Liver (tissue), 8 donors: ENCODE measurements at regions not wholly inside any gene's neighbourhood (a gene's known extent, or its start where the extent isn't known, plus 50 kb on each side); places are given as distances from the start of the nearest gene placed in this dataset.

ENCODE experiments used
- DNase-seq: peaks from one replicate; pipeline ENCODE4 v3.0.0-alpha.2; 2017; ENCODE audit warnings: low spot score
- H3K27ac ChIP-seq, 2 donors: one replicate each; pipeline ENCODE4 v1.7.0; 2013; ENCODE audit warnings: inconsistent platforms in 2 of 2, low read length in 2 of 2, control low read depth in 1 of 2, low read depth in 1 of 2, mild to moderate bottlenecking in 1 of 2
- H3K27me3 ChIP-seq, 4 donors: one replicate each; pipeline versions ENCODE4 v1.6.1 to v1.7.0; 2013; ENCODE audit warnings: low read length in 3 of 4, inconsistent platforms in 1 of 4, mild to moderate bottlenecking in 1 of 4, moderate library complexity in 1 of 4; ENCODE audit not compliant: control insufficient read depth in 4 of 4, insufficient read depth in 4 of 4
- H3K36me3 ChIP-seq, 4 donors: one replicate each; pipeline versions ENCODE4 v1.6.1 to v1.7.0; 2013; ENCODE audit warnings: low read length in 3 of 4, mild to moderate bottlenecking in 3 of 4, low read depth in 1 of 4, moderate library complexity in 1 of 4; ENCODE audit not compliant: control insufficient read depth in 4 of 4, insufficient read depth in 3 of 4
- H3K4me1 ChIP-seq, 4 donors: one replicate each; pipeline versions ENCODE4 v1.6.1 to v1.7.0; 2013; ENCODE audit warnings: low read length in 3 of 4, mild to moderate bottlenecking in 3 of 4, moderate library complexity in 1 of 4; ENCODE audit not compliant: control insufficient read depth in 4 of 4, insufficient read depth in 4 of 4
- H3K4me3 ChIP-seq, 3 donors: one replicate each; pipeline versions ENCODE4 v1.6.1 to v1.7.0; 2013; ENCODE audit warnings: low read length in 3 of 3, control low read depth in 1 of 3, low read depth in 1 of 3, mild to moderate bottlenecking in 1 of 3
- H3K9ac ChIP-seq, 2 donors: one replicate each; pipeline ENCODE4 v1.7.0; 2013; ENCODE audit warnings: low read length in 2 of 2, mild to moderate bottlenecking in 2 of 2, moderate library complexity in 2 of 2, control low read depth in 1 of 2, low read depth in 1 of 2
- H3K9me3 ChIP-seq, 4 donors: one replicate each; pipeline versions ENCODE4 v1.6.1 to v1.7.0; 2013; ENCODE audit warnings: low read length in 3 of 4; ENCODE audit not compliant: control insufficient read depth in 4 of 4
- ATF3 ChIP-seq: IDR thresholded peaks from 2 replicates; pipeline ENCODE4 v1.6.1; 2016; ENCODE audit warnings: antibody characterized with exemption
- CTCF ChIP-seq: fragments of 150-350 bp; IDR thresholded peaks from 2 replicates; pipeline ENCODE4 v1.5.1; 2017; ENCODE audit warnings: improper control_type of control experiment, low read depth, low read length; ENCODE audit not compliant: missing input control
- EGR1 ChIP-seq, 2 donors: IDR thresholded peaks; 2 replicates each; pipeline ENCODE4 v1.6.1; 2016 to 2018; ENCODE audit warnings: antibody characterized with exemption in 2 of 2, low read depth in 2 of 2
- FOXA1 ChIP-seq: IDR thresholded peaks from 2 replicates; pipeline ENCODE4 v1.6.1; 2016; ENCODE audit warnings: antibody characterized with exemption
- FOXA2 ChIP-seq: IDR thresholded peaks from 2 replicates; pipeline ENCODE4 v1.6.1; 2016; ENCODE audit warnings: antibody characterized with exemption
- GABPA ChIP-seq, 2 donors: IDR thresholded peaks in 1 of 2; conservative IDR thresholded peaks in 1 of 2; 2 replicates each; pipeline ENCODE4 v1.6.1; 2016; ENCODE audit warnings: antibody characterized with exemption in 2 of 2, mild to moderate bottlenecking in 1 of 2, moderate library complexity in 1 of 2
- HNF4A ChIP-seq, 2 donors: conservative IDR thresholded peaks; 2 replicates each; pipeline ENCODE4 v1.6.1; 2016; ENCODE audit warnings: antibody characterized with exemption in 2 of 2, mild to moderate bottlenecking in 2 of 2
- JUND ChIP-seq, 2 donors: IDR thresholded peaks; 2 replicates each; pipeline ENCODE4 v1.6.1; 2016; ENCODE audit warnings: antibody characterized with exemption in 2 of 2
- MAX ChIP-seq: IDR thresholded peaks from 2 replicates; pipeline ENCODE4 v1.6.1; 2016; ENCODE audit warnings: antibody characterized with exemption
- NR2F2 ChIP-seq: IDR thresholded peaks from 2 replicates; pipeline ENCODE4 v1.6.1; 2016; ENCODE audit warnings: antibody characterized with exemption
- RAD21 ChIP-seq, 2 donors: IDR thresholded peaks; 2 replicates each; pipeline ENCODE4 v1.6.1; 2016; ENCODE audit warnings: antibody characterized with exemption in 2 of 2, mild to moderate bottlenecking in 2 of 2
- REST ChIP-seq: IDR thresholded peaks from 2 replicates; pipeline ENCODE4 v1.6.1; 2016; ENCODE audit warnings: antibody characterized with exemption, mild to moderate bottlenecking
- RXRA ChIP-seq, 2 donors: IDR thresholded peaks; 2 replicates each; pipeline ENCODE4 v1.6.1; 2017 to 2018; ENCODE audit warnings: antibody characterized with exemption in 2 of 2, mild to moderate bottlenecking in 1 of 2
- SP1 ChIP-seq: IDR thresholded peaks from 2 replicates; pipeline ENCODE4 v1.6.1; 2018; ENCODE audit warnings: antibody characterized with exemption, mild to moderate bottlenecking
- TAF1 ChIP-seq: conservative IDR thresholded peaks from 2 replicates; pipeline ENCODE4 v1.6.1; 2016; ENCODE audit warnings: antibody characterized with exemption, mild to moderate bottlenecking
- ZBTB33 ChIP-seq: IDR thresholded peaks from 2 replicates; pipeline ENCODE4 v1.6.1; 2016; ENCODE audit warnings: antibody characterized with exemption
- WGBS: extraction: QIAGEN DNeasy Blood & Tissue Kit; methylation state at CpG from one replicate; pipeline ENCODE4 v1.1.7; 2013; 5-methylcytosine and 5-hydroxymethylcytosine counted together
- donor health status: healthy.
- donor health status: healthy.
- donor health status: healthy.
- donor health status: healthy.
- donor health status: healthy.

GRCh38 chr2:75920859-75921551 is 210.3 kb upstream of the GCFC2 start:
- 48% methylated on average over 8 of the region's 8 CpGs for WGBS
- H3K4me1 ChIP-seq, result no peaks in the 10 kb centered on the region
- no peak overlapping the region for H3K27ac ChIP-seq
- no peaks in the 10 kb centered on the region for H3K9me3 ChIP-seq
- no peak overlapping the region for H3K9ac ChIP-seq
- DNase-seq, result no peak
- no peaks in the 10 kb centered on the region for H3K27me3 ChIP-seq
- H3K4me3 ChIP-seq, result no peak overlapping the region
- no peaks in the 10 kb centered on the region for H3K36me3 ChIP-seq
- no peak for TF ChIP-seq SP1
- TF ChIP-seq GABPA (IDR thresholded peaks at IDR 0.05 in 1 of 2, conservative IDR thresholded peaks at IDR 0.05 in 1 of 2), result no peak
- no peak for TF ChIP-seq ATF3
- TF ChIP-seq TAF1, result no peak
- no peak for TF ChIP-seq JUND (IDR thresholded peaks at IDR 0.05)
- TF ChIP-seq FOXA2, result no peak
- TF ChIP-seq ZBTB33, result no peak
- no peak for TF ChIP-seq RAD21 (IDR thresholded peaks at IDR 0.05)
- no peak for TF ChIP-seq REST
- no peak for TF ChIP-seq FOXA1
- no peak for TF ChIP-seq RXRA (IDR thresholded peaks at IDR 0.05)
- TF ChIP-seq MAX, result no peak
- no peak for TF ChIP-seq NR2F2
- TF ChIP-seq EGR1 (IDR thresholded peaks at IDR 0.05; ENCODE audit: low read depth in 2 of 2), result no peak
- no peak for TF ChIP-seq HNF4A (conservative IDR thresholded peaks at IDR 0.05)

GRCh38 chr2:75915851-75916634 is 205.3 kb upstream of the GCFC2 start:
- WGBS, result 68% methylated on average over 5 of the region's 5 CpGs
- Histone ChIP-seq H3K36me3 (no peaks in the 10 kb centered on the region), H3K9me3 (no peaks in the 10 kb centered on the region), H3K27me3 (no peaks in the 10 kb centered on the region), H3K27ac (no peak overlapping the region), H3K9ac (no peak overlapping the region), H3K4me1 (no peaks in the 10 kb centered on the region), H3K4me3 (no peak overlapping the region)
- no peak for DNase-seq
- TF ChIP-seq HNF4A (conservative IDR thresholded peaks at IDR 0.05) (no peak), EGR1 (IDR thresholded peaks at IDR 0.05; ENCODE audit: low read depth in 2 of 2) (no peak), TAF1 (no peak), MAX (no peak), CTCF (no peak), NR2F2 (no peak), GABPA (IDR thresholded peaks at IDR 0.05 in 1 of 2, conservative IDR thresholded peaks at IDR 0.05 in 1 of 2) (no peak), REST (no peak), RXRA (IDR thresholded peaks at IDR 0.05) (no peak), RAD21 (IDR thresholded peaks at IDR 0.05) (no peak)
